AG09319 (cell line): ENCODE measurements at regions not wholly inside any gene's neighbourhood (a gene's known extent, or its start where the extent isn't known, plus 50 kb on each side); places are given as distances from the start of the nearest gene placed in this dataset.

Experiments
- DNase-seq: peaks from one replicate; pipeline ENCODE4 v3.0.0-alpha.2; 2010; ENCODE audit warnings: low read depth; ENCODE audit errors: extremely low read depth
- CTCF ChIP-seq: IDR thresholded peaks from 2 replicates; pipeline ENCODE4 v1.5.1; 2011; ENCODE audit warnings: low read depth, mild to moderate bottlenecking, inconsistent platforms, low read length, moderate library complexity

- DNase-seq, result no peak
- TF ChIP-seq CTCF, result no peak
Measured at GRCh38 chr5:30765227-30765626, 428.3 kb upstream of the CDH6 start.

- no peak for TF ChIP-seq CTCF
Measured at GRCh38 chr5:30764704-30765103, 428.8 kb upstream of the CDH6 start.

GRCh38 chr5:30759731-30760130 lies 433.8 kb upstream of the CDH6 start:
- no peak for DNase-seq

More at GRCh38 chr5:30764704-30765103, 428.8 kb upstream of the CDH6 start:
- DNase-seq, result no peak

GRCh38 chr5:30752015-30752414 lies 441.5 kb upstream of the CDH6 start:
- no peak for TF ChIP-seq CTCF
- DNase-seq, result no peak

More at GRCh38 chr5:30759731-30760130, 433.8 kb upstream of the CDH6 start:
- no peak for TF ChIP-seq CTCF

- no peak for DNase-seq
- no peak for TF ChIP-seq CTCF
Measured at GRCh38 chr5:30749971-30750370, 443.5 kb upstream of the CDH6 start.

- no peak for DNase-seq
- TF ChIP-seq CTCF, result no peak
Measured at GRCh38 chr5:30747412-30747811, 446.1 kb upstream of the CDH6 start.

- DNase-seq, result no peak
- no peak for TF ChIP-seq CTCF
Measured at GRCh38 chr5:30736669-30737068, 456.8 kb upstream of the CDH6 start.

- no peak for DNase-seq
- no peak for TF ChIP-seq CTCF
Measured at GRCh38 chr5:30734118-30734517, 459.4 kb upstream of the CDH6 start.
